Endodermal cell (in vitro differentiated cells): ENCODE measurements at regions not wholly inside any gene's neighbourhood (a gene's known extent, or its start where the extent isn't known, plus 50 kb on each side); places are given as distances from the start of the nearest gene placed in this dataset.

Experiments
- DNase-seq: peaks from one replicate; pipeline ENCODE4 v3.0.0-alpha.2; 2017
- H3K27ac ChIP-seq: 2 replicates; pipeline ENCODE4 v1.5.1; 2013; ENCODE audit warnings: mild to moderate bottlenecking, low read depth, low read length, moderate library complexity
- H3K27me3 ChIP-seq: 2 replicates; pipeline ENCODE4 v1.6.1; 2013; ENCODE audit warnings: mild to moderate bottlenecking, low read length, moderate library complexity; ENCODE audit not compliant: insufficient read depth, control insufficient read depth, poor library complexity, severe bottlenecking
- H3K36me3 ChIP-seq: 2 replicates; pipeline ENCODE4 v1.7.0; 2013; ENCODE audit warnings: mild to moderate bottlenecking, low read length, moderate library complexity; ENCODE audit not compliant: control insufficient read depth, insufficient read depth
- H3K4me1 ChIP-seq: one replicate; pipeline ENCODE4 v1.7.0; 2013; ENCODE audit warnings: low read length; ENCODE audit not compliant: control insufficient read depth, insufficient read depth
- H3K4me3 ChIP-seq: 2 replicates; pipeline ENCODE4 v1.5.1; 2013; ENCODE audit warnings: mild to moderate bottlenecking, low read length, moderate library complexity
- H3K9ac ChIP-seq: 2 replicates; pipeline ENCODE4 v1.6.1; 2013; ENCODE audit warnings: mild to moderate bottlenecking, low read length, moderate library complexity; ENCODE audit not compliant: poor library complexity, severe bottlenecking; ENCODE audit errors: extremely low read depth
- H3K9me3 ChIP-seq: 2 replicates; pipeline ENCODE4 v1.6.1; 2013; ENCODE audit warnings: mild to moderate bottlenecking, low read length, moderate library complexity; ENCODE audit not compliant: control insufficient read depth
- H3K27ac Mint-ChIP-seq: 2 replicates; pipeline ENCODE4 v1.8.0; 2020; ENCODE audit warnings: mixed read lengths
- H3K27me3 Mint-ChIP-seq: 2 replicates; pipeline ENCODE4 v1.8.0; 2021; ENCODE audit warnings: mild to moderate bottlenecking, mixed read lengths; ENCODE audit not compliant: insufficient read depth
- H3K36me3 Mint-ChIP-seq: 2 replicates; pipeline ENCODE4 v1.8.0; 2020; ENCODE audit warnings: low read depth, mixed read lengths
- H3K4me1 Mint-ChIP-seq: 2 replicates; pipeline ENCODE4 v1.8.0; 2020; ENCODE audit warnings: mixed read lengths
- H3K4me3 Mint-ChIP-seq: 2 replicates; pipeline ENCODE4 v1.8.0; 2020; ENCODE audit warnings: mild to moderate bottlenecking, moderate library complexity, mixed read lengths
- H3K9me3 Mint-ChIP-seq: 2 replicates; pipeline ENCODE4 v1.8.0; 2020; ENCODE audit warnings: mild to moderate bottlenecking, mixed read lengths
- CTCF ChIP-seq: fragments of 200-600 bp; sonication (generic); conservative IDR thresholded peaks from 2 replicates; pipeline ENCODE4 v1.5.0; 2021; ENCODE audit warnings: antibody characterized with exemption, mild to moderate bottlenecking
- WGBS, 2 experiments: methylation state at CpG; one replicate each; pipeline versions ENCODE4 v1.1.5 to v1.1.7; 2013; ENCODE audit warnings: missing lambda C conversion rate in 2 of 2, mixed read lengths in 1 of 2; ENCODE audit not compliant: insufficient coverage in 1 of 2, insufficient read length in 1 of 2; 5-methylcytosine and 5-hydroxymethylcytosine counted together

GRCh38 chr4:35105486-35105885 lies 1138.8 kb downstream of the ARAP2 start:
- Mint-ChIP-seq H3K36me3 (no peaks in the 10 kb centered on the region), H3K27me3 (no peaks in the 10 kb centered on the region), H3K9me3 (no peaks in the 10 kb centered on the region), H3K4me1 (no peaks in the 10 kb centered on the region), H3K4me3 (no peak overlapping the region), H3K27ac (no peak overlapping the region)
- no peak for TF ChIP-seq CTCF
- no peaks in the 10 kb centered on the region for H3K4me1 ChIP-seq
- H3K4me3 ChIP-seq: no peak overlapping the region
- H3K27me3 ChIP-seq: no peaks in the 10 kb centered on the region
- H3K9me3 ChIP-seq: no peaks in the 10 kb centered on the region
- H3K9ac ChIP-seq: no peak overlapping the region
- H3K36me3 ChIP-seq: no peaks in the 10 kb centered on the region
- DNase-seq: no peak
- WGBS, 2 experiments: 91 to 100% methylated on average over 2 to 4 of the region's 4 CpGs
- H3K27ac ChIP-seq: no peak overlapping the region

DNA sequence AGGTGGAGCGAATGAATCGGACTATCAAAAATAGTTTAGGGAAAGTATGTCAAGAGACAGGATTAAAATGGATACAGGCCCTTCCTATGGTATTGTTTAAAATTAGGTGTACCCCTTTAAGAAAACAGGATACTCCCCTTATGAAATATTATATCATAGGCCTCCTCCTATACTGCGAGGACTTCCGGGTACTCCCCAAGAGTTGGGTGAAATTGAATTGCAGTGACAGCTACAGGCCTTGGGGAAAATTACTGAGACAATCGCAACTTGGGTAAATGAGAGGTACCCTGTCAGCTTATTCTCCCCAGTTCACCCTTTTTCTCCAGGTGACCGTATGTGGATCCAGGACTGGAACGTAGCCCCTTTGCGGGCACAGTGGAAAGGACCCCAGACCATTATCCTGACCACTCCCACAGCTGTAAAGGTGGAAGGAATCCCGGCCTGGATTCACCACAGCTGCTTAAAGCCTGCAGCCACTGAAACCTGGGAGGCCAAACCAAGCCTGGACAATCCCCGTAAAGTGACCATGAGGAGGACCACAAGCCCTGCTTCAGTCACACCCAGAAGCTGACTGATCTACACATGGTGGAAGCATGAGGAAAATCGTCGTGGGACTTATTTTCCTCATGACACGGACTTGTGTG lies 1138.1 kb downstream of the ARAP2 start:
- Histone ChIP-seq H3K9ac (no peak overlapping the region), H3K4me3 (no peak overlapping the region), H3K9me3 (no peaks in the 10 kb centered on the region), H3K36me3 (no peaks in the 10 kb centered on the region), H3K4me1 (no peaks in the 10 kb centered on the region), H3K27ac (no peak overlapping the region), H3K27me3 (no peaks in the 10 kb centered on the region)
- H3K27ac Mint-ChIP-seq: no peak overlapping the region
- H3K27me3 Mint-ChIP-seq: no peaks in the 10 kb centered on the region
- no peaks in the 10 kb centered on the region for H3K9me3 Mint-ChIP-seq
- no peaks in the 10 kb centered on the region for H3K4me1 Mint-ChIP-seq
- H3K36me3 Mint-ChIP-seq: no peaks in the 10 kb centered on the region
- no peak for DNase-seq
- TF ChIP-seq CTCF: no peak
- 93 to 98% methylated on average over 6 to 13 of the region's 13 CpGs for WGBS, 2 experiments
- no peak overlapping the region for H3K4me3 Mint-ChIP-seq

GRCh38 chr4:35124106-35124505 lies 1120.2 kb downstream of the ARAP2 start:
- Histone ChIP-seq H3K9ac (no peak overlapping the region), H3K4me3 (no peak overlapping the region), H3K27me3 (no peaks in the 10 kb centered on the region), H3K36me3 (no peaks in the 10 kb centered on the region), H3K27ac (no peak overlapping the region), H3K9me3 (no peaks in the 10 kb centered on the region), H3K4me1 (no peaks in the 10 kb centered on the region)
- no peaks in the 10 kb centered on the region for H3K27me3 Mint-ChIP-seq
- H3K4me3 Mint-ChIP-seq: no peak overlapping the region
- H3K27ac Mint-ChIP-seq: no peak overlapping the region
- no peaks in the 10 kb centered on the region for H3K4me1 Mint-ChIP-seq
- no peak for DNase-seq
- no peak for TF ChIP-seq CTCF
- H3K36me3 Mint-ChIP-seq: no peaks in the 10 kb centered on the region
- H3K9me3 Mint-ChIP-seq: no peaks in the 10 kb centered on the region
